Esophagus muscularis mucosa (tissue), 4 donors: ENCODE measurements at regions not wholly inside any gene's neighbourhood (a gene's known extent, or its start where the extent isn't known, plus 50 kb on each side); places are given as distances from the start of the nearest gene placed in this dataset.

Experiments used
- DNase-seq: peaks from one replicate; pipeline ENCODE4 v3.0.0-alpha.2; 2017; ENCODE audit errors: extremely low spot score
- H3K27ac ChIP-seq, 4 donors: fragments of 200-600 bp; sonication (generic); replicated peaks in 1 of 4; 1 replicate in 3 of 4; 2 replicates in 1 of 4; pipeline ENCODE4 v1.5.1; 2016 to 2019; ENCODE audit warnings: mild to moderate bottlenecking in 1 of 4
- H3K27me3 ChIP-seq, 4 donors: fragments of 200-600 bp; sonication (generic); one replicate each; pipeline versions ENCODE4 v1.5.1 to v1.6.0; 2016 to 2019
- H3K36me3 ChIP-seq, 4 donors: fragments of 200-600 bp; sonication (generic); one replicate each; pipeline ENCODE4 v1.5.1; 2016 to 2019
- H3K4me1 ChIP-seq, 4 donors: fragments of 200-600 bp; sonication (generic); one replicate each; pipeline ENCODE4 v1.5.1; 2016 to 2019
- H3K4me3 ChIP-seq, 4 donors: fragments of 200-600 bp; sonication (generic); 1 replicate in 2 of 4; 2 replicates in 2 of 4; pipeline ENCODE4 v1.5.1; 2016 to 2019; ENCODE audit warnings: mild to moderate bottlenecking in 4 of 4, moderate library complexity in 1 of 4
- H3K9me3 ChIP-seq, 4 donors: fragments of 200-600 bp; sonication (generic); 1 replicate in 3 of 4; 2 replicates in 1 of 4; pipeline ENCODE4 v1.5.1; 2016 to 2019
- EP300 ChIP-seq: sonication (generic); formaldehyde crosslinking; IDR thresholded peaks from one replicate; pipeline ENCODE4 v1.6.1; 2017; ENCODE audit warnings: antibody characterized with exemption
- POLR2A ChIP-seq: fragments of 450-650 bp; IDR thresholded peaks from one replicate; pipeline ENCODE4 v1.6.1; 2017; ENCODE audit warnings: antibody characterized with exemption, moderate library complexity, mild to moderate bottlenecking, low read depth
- POLR2AphosphoS5 ChIP-seq, 2 donors: sonication (generic); formaldehyde crosslinking; IDR thresholded peaks; one replicate each; pipeline ENCODE4 v1.6.1; 2017; ENCODE audit warnings: antibody characterized with exemption in 2 of 2
- WGBS: methylation state at CpG from one replicate; pipeline ENCODE4 v1.1.5; 2018; 5-methylcytosine and 5-hydroxymethylcytosine counted together
- intact Hi-C: fragments of 100-400 bp; cut with DNase I; formaldehyde crosslinking; loops from one replicate; pipeline ENCODE4 v1.15.1; 2023
- TF ChIP-seq, protein P1 (sequence below), 3 experiments: fragments of 200-600 bp in 2 of 3; fragments of 450-650 bp in 1 of 3; sonication (generic) in 2 of 3; IDR thresholded peaks; one replicate each; pipeline ENCODE4 v1.5.1; 2017 to 2019; ENCODE audit warnings: antibody characterized with exemption in 3 of 3, mild to moderate bottlenecking in 2 of 3, moderate library complexity in 1 of 3

DNA sequence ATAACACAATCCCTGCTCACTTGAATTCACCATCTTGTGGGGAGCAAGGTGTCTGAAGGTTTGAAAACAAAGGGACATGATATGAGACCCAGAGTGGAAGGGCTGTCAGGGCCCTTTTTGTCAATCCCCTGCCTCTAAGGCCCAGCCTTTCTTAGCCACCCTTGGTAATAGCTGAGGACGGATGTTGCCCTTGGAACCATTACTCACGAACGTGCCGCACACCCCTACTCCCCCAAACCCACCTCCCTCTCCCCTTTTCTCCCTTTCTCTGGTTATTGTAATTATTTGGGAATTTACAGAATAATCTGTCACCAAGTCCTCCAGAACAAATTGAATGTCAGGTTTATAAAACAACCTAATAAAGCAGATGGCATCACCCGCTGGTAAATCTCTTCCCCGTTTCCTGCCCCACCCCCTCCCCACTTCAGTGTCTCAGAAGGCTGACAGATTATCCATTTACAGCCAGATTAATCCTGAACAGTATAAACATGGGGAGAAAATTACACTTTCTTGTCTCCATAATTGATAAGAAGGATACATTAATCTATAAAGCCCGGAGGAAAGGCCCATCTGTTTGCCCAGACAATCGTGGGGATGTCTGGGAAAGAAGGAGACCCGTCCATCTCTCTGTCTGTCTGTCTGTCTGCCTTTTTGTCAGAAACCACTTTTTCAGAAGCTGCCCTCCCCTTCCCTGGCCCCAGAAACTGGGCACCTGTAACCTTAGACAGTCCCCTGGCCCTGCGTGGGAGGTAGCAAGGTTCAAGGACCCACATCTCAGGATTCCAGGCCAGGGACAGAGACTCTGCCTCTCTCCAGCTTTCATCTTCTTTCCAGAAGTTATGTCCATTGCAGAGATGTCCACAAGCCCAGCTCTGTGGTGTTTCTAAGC, 60.6 kb upstream of the CD34 start:
- H3K4me3 ChIP-seq: no peak overlapping the region
- intact Hi-C loops: no loop called here
- H3K9me3 ChIP-seq: no peaks in the 10 kb centered on the region
- peak; percentile 70 for DNase-seq
- H3K4me1 ChIP-seq: peaks cover 0 to 30% (median 21%) of the 10 kb centered on the region in 4 donors
- peak overlapping the region in 2 of 4 donors; percentile 28 to 46 for H3K27ac ChIP-seq
- no peaks in the 10 kb centered on the region for H3K36me3 ChIP-seq
- TF ChIP-seq POLR2A (no peak), POLR2AphosphoS5 (IDR thresholded peaks at IDR 0.05) (no peak)
- H3K27me3 ChIP-seq: no peaks in the 10 kb centered on the region
- 76% methylated on average over 10 of the region's 10 CpGs for WGBS

DNA sequence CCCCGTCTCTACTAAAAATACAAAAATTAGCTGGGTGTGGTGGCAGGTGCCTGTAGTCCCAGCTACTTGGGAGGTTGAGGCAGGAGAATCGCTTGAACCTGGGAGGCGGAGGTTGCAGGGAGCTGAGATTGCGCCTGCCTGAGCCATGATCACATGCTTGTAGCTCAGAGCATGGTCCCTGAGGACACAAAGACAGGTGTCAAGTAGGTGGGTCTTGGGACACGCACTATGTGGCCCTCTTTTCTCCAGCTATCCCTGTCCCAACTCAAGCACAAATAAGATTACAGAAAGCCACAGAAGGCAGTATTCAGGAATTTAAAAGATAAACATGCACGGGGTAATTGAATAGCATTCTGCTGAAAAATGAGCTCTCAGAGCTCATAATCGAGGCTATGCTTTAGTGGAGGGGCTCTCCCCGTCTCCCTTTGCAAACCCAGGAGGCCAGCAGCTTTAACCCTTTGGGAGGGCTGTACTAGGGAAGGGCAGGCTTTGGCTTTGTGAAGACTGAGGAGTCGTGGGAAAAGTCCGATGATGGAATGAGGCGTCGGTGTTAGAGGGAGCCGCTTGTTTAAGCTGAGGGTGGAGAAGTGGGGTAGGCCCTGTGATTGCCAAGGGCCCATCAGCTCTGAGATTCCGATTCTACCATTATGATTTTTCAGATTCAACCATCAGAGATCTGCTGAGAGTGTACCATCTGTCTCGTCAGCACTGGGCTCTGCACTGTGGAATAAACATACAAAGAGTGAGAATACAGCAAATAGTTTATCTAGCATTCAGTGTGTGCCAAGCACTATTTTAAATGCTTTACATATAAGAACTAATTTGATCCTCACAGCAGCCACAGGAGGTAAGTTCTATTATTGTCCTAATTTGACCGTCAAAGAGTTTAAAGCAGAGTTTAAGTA, 59.7 kb upstream of the CD34 start:
- H3K27ac ChIP-seq: peak overlapping the region in 2 of 4 donors; percentile 28 to 46
- H3K4me1 ChIP-seq: peaks cover 0 to 30% (median 23%) of the 10 kb centered on the region in 4 donors
- no peaks in the 10 kb centered on the region for H3K27me3 ChIP-seq
- 66% methylated on average over 15 of the region's 16 CpGs for WGBS
- no peak overlapping the region for H3K4me3 ChIP-seq
- no peaks in the 10 kb centered on the region for H3K36me3 ChIP-seq
- no peaks in the 10 kb centered on the region for H3K9me3 ChIP-seq
- no peak for DNase-seq
- intact Hi-C loops: no loop called here
- TF ChIP-seq POLR2AphosphoS5 (IDR thresholded peaks at IDR 0.05): no peak
- no peak for TF ChIP-seq POLR2A
- TF ChIP-seq, protein P1, sequence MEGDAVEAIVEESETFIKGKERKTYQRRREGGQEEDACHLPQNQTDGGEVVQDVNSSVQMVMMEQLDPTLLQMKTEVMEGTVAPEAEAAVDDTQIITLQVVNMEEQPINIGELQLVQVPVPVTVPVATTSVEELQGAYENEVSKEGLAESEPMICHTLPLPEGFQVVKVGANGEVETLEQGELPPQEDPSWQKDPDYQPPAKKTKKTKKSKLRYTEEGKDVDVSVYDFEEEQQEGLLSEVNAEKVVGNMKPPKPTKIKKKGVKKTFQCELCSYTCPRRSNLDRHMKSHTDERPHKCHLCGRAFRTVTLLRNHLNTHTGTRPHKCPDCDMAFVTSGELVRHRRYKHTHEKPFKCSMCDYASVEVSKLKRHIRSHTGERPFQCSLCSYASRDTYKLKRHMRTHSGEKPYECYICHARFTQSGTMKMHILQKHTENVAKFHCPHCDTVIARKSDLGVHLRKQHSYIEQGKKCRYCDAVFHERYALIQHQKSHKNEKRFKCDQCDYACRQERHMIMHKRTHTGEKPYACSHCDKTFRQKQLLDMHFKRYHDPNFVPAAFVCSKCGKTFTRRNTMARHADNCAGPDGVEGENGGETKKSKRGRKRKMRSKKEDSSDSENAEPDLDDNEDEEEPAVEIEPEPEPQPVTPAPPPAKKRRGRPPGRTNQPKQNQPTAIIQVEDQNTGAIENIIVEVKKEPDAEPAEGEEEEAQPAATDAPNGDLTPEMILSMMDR (IDR thresholded peaks at IDR 0.05): no peak
- TF ChIP-seq EP300: no peak

DNA sequence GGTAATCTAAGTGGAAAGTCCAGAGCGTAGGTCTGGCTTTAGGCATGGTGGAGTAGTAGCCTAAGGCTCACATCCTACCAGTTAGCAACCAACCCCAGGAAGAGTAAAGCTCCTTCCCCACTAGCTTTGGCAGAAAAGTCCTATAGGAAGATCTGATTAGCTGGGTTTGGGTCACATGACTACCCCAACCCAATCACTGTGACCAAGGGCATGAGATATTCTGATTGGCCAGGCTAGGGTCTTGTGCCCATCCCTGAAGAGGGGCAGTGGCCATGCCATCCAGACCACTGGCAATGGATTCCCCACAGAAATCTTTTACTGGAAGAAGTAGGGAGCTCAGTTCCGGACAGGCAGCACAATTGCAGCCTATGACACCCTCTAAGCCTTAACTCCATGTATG, 58.6 kb upstream of the CD34 start:
- Histone ChIP-seq H3K4me3 (no peak overlapping the region), H3K36me3 (no peaks in the 10 kb centered on the region), H3K9me3 (no peaks in the 10 kb centered on the region), H3K27me3 (no peaks in the 10 kb centered on the region), H3K4me1 (peaks cover 9 to 35% (median 30%) of the 10 kb centered on the region in 4 donors), H3K27ac (no peak overlapping the region)
- 100% methylated on average over 2 of the region's 2 CpGs for WGBS
- TF ChIP-seq, protein P1 (IDR thresholded peaks at IDR 0.05): no peak
- TF ChIP-seq POLR2AphosphoS5 (IDR thresholded peaks at IDR 0.05) (no peak), EP300 (no peak), POLR2A (no peak)
- no peak for DNase-seq
- intact Hi-C loops: loop anchor here (10.0 kb wide), 1 partner anchor 915 kb away; the partner anchor contains the start of genes PFKFB2 and YOD1

DNA sequence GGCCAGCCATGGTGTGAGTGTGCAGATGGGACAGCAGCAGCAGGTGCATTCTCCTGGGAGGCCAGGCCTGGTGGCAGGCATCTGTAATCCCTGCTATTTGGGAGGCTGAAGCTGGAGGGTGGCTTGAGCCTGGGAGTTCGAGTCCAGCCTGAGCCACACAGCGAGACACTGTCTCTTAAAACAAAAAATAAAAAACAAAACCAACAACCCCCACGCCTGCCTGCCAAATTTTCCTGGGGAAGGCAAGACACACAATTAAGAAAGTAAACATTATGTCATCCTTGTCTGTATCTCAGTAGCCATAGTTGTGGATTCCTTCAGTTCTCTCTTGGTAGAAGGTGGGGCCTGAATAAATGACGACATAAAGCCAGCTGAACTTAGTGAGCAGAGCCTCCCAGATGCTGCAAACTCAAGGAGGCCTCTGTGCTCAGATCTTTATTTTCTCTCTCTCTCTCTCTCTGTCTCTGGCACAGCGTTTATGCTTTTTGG, 57.6 kb upstream of the CD34 start:
- Histone ChIP-seq H3K9me3 (no peaks in the 10 kb centered on the region), H3K4me1 (peaks cover 15 to 44% (median 39%) of the 10 kb centered on the region in 4 donors), H3K36me3 (no peaks in the 10 kb centered on the region), H3K27ac (peak overlapping the region in 1 of 4 donors; percentile 40), H3K4me3 (no peak overlapping the region), H3K27me3 (no peaks in the 10 kb centered on the region)
- peak; percentile 72 for DNase-seq
- TF ChIP-seq POLR2A: no peak
- no peak for TF ChIP-seq EP300
- no peak for TF ChIP-seq POLR2AphosphoS5 (IDR thresholded peaks at IDR 0.05)
- TF ChIP-seq, protein P1 (IDR thresholded peaks at IDR 0.05): no peak
- intact Hi-C loops: loop anchor here (10.0 kb wide), 1 partner anchor 914 kb away; the partner anchor contains the start of genes PFKFB2 and YOD1
- 66% methylated on average over 5 of the region's 5 CpGs for WGBS
